Activated naive CD4-positive, alpha-beta T cell treated with Interleukin-2 at 50 U/mL for 16 hours (primary cell): ENCODE measurements at regions not wholly inside any gene's neighbourhood (a gene's known extent, or its start where the extent isn't known, plus 50 kb on each side); places are given as distances from the start of the nearest gene placed in this dataset.

ENCODE experiments used
- DNase-seq: peaks from one replicate; pipeline ENCODE4 v3.0.0-alpha.2; 2020

- DNase-seq, result no peak
Observed at GRCh38 chr10:31709028-31709427, 219.6 kb downstream of the ARHGAP12 start.

DNA sequence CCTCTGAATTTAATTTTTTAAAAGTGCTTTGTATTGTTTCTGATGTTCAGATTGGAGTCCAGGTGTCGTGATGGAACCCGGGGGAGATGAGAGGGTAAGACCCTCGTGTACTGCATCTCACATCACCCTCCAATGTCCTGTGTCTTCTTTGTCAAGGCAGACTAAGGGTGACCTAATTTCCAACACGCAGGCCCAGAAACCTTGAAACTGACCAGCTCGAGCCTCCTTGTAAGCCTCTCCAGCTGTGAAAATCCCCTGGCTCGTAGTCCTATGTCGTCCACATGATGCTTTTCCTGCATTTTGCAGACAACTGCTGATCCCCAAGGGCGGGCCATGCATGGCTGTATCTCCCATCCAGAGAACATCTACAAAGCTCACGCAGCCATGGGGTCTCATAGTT, 220.2 kb downstream of the ARHGAP12 start:
- DNase-seq, result no peak

DNA sequence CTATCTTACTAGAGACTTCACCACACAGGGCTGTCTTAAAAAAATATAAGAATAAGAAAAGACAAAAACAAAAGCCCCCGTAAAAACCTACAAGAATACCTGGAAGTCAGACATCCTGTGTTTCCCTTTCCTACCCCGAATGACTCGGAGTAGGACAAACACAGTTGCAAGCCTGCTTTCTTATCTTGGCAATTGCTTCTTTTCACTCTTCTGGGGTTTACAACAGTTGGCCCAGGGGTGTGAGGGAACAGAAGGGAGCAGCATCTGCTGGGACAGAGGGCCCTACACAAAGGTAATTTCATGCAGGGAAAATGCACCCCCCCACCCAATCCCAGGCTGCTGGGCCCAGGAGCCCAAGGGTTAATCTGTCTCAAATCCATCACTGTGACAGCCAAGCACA, 220.6 kb downstream of the ARHGAP12 start:
- DNase-seq, result no peak

- DNase-seq, result peak; percentile 29
Observed at GRCh38 chr10:31707093-31708039, 221.3 kb downstream of the ARHGAP12 start.

DNA sequence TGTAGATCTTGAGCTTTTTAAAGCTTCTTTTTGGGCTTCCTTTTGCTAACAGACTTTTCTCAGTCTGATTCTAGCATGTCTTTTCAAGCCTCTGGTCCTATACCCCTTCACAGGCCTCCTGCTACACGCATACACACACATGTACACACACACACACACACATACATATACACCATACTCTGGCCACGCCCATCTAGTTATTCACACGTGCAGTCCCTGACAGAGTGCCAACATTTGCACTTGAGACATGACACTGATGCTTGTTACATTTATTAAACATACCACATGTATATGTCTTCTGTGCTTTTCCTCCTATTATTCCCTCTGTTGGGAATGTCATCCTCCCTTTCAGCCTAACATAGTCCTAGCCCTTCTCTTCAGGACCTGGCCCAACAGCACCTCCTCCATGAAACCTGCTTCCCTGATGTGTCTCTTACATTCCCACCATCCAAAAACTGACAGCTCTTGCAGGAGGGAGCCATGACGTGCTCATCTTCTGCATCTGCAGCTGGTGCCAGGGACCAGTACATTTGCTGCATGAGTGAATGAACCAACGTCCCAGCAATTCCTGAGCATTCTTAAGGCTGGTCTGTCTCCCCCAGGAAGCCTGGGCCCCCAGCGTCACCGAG, 222.1 kb downstream of the ARHGAP12 start:
- no peak for DNase-seq

- no peak for DNase-seq
Observed at GRCh38 chr10:31705136-31705535, 223.5 kb downstream of the ARHGAP12 start.

GRCh38 chr10:31704195-31704594, 224.4 kb downstream of the ARHGAP12 start:
- DNase-seq, result no peak

DNA sequence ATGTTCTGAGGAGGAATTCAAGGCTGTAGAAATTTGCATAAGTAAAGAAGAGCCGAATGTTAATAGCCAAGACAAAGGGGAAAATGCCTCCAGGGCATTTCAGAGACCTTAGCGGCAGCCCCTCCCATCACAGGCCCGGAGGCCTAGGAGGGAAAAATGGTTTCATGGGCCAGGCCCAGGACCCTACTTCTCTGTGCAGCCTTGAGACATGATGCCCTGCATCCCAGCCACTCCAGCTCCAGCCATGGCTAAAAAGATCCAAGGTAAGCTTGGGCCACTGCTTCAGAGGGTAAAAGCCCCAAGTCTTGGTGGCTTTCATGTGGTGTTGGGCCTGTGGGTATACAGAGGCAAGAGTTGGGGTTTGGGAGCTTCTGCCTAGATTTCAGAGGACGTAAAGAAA, 225.7 kb downstream of the ARHGAP12 start:
- no peak for DNase-seq

DNA sequence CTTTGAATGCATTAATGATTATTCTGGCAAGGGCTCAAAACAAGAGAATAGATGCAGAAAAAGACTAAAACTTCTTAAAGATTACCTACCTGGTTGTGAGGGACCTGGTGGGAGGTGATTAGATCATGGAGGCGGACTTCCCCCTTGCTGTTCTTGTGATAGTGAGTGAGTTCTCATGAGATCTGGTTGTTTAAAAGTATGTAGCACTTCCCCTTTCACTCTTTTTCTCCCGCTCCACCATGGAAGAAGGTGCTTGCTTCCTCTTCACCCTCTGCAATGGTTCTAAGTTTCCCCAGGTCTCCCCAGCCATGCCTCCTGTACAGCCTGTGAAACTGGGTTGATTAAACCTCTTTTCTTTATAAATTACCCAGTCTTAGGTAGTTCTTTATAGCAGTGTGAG, 226.6 kb downstream of the ARHGAP12 start:
- no peak for DNase-seq

DNA sequence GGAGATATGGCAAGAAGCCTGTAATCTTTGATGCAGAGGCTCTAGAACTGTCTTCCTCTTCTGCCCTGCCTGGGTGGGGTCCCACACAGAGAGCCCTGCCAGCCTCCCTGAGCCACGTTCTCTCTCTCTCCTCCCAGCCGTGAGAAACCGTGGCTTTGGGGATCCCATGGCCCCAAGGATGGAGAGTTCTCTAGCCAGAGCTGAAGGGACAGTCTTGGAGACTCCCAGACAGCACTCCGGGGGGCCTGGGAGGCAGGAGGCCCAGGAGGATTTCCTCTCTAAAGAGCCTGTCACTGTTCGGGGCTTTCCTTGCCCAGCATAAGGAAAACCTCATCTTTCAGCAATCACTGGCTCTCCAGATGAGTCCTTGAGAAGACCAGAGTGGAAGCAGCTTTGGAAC, 227.1 kb downstream of the ARHGAP12 start:
- no peak for DNase-seq

DNA sequence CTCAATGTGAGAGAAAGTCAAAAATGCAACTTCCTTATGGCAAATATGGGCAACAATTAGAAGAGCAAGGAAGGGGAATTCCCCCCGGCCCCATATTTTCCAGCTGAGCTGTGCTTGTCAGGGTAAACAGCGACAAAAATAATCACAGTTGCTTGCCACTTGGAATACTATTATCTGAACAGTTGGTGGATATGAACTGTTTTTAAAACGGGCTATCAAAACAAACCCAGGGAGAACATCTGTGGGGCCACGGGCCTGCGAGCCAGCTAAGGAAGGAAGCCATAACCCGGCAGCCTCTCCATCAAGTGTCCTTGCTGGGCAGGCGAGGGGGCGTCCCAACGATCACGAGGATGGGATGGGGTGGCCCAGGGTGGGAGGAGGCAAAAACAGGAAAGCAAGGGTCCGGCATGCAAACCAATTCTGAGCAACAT, 228.4 kb downstream of the ARHGAP12 start:
- no peak for DNase-seq

DNA sequence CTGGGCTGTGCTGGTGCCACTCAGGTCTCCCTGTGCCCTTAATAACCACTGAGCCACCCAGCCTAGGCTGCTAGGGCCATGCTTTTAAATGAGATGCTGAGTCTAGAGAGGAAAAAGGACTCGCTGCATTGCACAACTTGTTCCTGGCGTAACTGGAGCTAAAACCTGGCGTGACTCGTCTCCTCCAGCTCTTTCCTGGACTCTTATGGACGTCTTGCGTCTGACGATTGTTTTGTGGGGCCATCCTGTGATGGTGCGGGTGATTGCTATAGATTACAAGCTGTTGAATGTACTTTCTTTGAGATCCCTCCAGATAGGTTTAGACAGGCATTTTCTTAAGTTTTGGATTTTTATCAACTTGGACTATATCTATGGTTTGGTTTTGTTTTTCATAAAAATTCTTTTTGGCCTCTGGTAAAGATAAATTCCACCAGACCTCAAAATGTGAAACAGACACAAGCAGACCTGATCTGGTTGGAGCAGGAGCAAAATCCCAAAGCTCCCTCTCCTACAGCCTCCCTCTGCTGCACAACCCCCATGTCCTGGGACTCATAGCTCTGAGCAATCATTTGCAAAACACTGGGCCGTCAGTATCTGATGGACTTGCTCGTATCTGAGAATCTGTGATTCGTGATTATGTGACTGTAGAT, 230.3 kb downstream of the ARHGAP12 start:
- no peak for DNase-seq

- DNase-seq, result no peak
Observed at GRCh38 chr10:31697271-31698180, 231.1 kb downstream of the ARHGAP12 start.

DNA sequence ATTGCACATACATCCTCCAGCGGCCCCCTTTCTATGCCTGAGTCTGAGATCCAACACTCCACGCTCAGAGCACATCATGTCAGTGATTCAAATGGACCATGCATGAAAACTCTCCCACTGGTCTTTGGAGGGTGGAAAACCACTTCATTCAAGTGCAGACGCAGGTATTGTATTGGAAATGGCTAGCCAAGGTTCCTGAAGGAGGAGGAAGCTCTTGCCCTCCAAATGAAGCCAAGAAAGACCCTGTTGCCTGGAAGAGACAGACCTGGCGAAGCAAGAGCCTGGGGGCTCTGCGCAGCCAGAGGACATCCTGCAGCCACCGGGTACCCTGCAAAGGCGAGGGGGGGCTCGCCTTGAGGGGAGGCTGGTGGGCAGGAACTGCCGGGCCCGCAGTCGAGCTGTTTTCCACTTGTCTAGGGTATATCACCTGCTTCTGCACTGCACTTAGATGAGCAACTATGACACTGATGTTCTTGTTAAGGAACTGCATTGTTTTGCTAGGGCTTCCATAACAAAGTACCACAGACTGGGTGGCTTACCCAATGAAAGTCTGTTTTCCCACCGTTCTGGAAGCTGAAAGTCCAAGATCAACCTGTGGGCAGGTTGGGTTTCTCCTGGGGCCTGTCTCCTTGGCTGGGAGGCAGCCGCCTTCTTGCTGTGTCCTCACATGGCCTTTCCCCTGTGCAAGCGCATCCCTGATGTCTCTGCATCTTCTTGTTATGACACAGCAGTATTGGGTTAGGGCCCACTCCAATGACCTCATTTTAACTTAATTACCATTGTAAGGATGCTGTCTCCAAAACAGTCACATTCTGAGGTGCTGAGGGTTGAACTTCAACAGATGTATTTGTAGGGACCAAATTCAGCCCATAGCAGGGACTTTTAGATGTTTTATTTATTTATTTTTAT, 233.4 kb downstream of the ARHGAP12 start:
- DNase-seq, result no peak

DNA sequence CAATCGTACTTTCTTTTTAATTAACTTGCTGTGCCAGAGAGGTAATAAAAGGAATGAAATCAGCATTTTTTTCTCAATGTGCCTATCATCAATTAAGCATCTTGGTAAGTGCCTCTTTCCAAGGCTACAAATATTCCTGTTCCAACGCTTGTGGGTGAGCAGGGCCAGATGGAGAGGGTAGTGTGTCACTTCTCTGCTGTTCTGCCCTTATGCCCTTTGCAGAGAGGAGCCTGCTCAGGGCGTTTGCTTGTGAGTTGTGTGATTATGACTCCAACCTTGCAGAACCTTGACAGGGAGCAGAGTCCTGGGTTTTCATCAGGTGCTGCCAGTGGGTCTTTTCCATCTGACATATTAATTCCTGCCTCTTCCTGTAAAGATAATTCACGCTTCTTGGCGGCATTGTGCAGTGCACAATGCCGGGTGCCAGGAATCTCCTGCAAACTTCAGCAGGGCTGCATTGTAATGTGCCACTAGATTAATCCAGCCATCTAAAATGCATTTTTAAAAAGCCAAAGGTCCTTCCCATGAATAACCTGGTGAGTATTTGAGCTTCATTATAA, 234.4 kb downstream of the ARHGAP12 start:
- DNase-seq, result no peak

DNA sequence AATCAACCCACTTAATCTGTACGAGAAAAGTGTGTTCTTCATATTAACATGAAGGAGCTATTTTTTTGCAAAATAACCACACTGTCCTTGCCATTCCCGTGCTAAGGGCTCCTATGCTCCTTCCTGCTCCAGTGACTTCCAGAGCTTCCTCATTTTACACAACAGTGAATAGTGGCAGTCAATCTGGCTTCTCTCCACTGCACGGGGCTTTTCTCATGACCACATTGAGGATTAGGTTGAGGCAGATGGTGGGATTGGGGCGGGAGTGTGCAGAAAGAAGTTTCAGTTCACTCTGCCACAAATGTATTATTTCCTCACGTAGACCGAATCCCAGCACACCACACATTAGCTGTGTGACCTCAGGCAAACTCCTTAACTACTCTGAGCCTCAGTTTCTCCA, 235.1 kb downstream of the ARHGAP12 start:
- no peak for DNase-seq

DNA sequence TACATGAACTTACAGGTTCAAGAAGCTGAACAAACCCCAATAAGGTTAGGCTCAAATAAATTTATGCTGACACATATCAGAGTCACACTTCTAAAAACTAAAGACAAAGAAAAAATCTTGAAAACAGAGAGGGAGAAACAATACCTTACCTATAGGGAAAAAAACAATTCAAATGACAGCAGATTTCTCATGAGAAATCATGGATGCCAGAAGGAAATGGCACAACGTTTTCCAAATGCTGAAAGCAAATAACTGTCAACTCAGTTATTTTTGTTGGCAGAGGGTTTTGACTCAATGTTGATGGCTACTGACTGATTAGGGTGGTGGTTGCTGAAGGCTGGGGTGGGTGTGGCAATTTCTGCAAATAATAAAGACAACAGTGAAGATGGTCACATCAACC, 239.4 kb downstream of the ARHGAP12 start:
- no peak for DNase-seq

GRCh38 chr10:31687663-31688482, 240.8 kb downstream of the ARHGAP12 start:
- no peak for DNase-seq

DNA sequence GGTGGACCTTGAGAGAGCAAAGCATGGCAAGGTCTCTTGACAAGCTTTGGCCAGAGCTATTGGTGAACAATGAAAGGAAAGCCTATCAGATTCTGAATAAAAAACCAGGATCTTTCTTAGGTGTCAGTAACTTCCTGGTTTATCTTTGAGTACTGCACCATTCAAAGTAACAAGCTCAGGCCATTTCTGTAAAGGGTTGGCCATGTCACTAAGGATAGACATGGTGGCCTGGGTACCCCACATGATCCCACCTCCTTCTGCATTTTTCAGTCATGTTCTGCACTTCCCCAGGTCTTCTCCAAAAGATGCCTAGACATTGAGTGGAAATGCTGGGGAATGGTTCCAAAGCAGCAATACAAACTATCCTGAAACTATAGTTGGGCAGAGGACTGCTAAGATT, 242.0 kb downstream of the ARHGAP12 start:
- no peak for DNase-seq

- no peak for DNase-seq
Observed at GRCh38 chr10:31683682-31684081, 244.9 kb downstream of the ARHGAP12 start.
